ENCODE measurements at regions not wholly inside any gene's neighbourhood (a gene's known extent, or its start where the extent isn't known, plus 50 kb on each side); places are given as distances from the start of the nearest gene placed in this dataset.

DNA sequence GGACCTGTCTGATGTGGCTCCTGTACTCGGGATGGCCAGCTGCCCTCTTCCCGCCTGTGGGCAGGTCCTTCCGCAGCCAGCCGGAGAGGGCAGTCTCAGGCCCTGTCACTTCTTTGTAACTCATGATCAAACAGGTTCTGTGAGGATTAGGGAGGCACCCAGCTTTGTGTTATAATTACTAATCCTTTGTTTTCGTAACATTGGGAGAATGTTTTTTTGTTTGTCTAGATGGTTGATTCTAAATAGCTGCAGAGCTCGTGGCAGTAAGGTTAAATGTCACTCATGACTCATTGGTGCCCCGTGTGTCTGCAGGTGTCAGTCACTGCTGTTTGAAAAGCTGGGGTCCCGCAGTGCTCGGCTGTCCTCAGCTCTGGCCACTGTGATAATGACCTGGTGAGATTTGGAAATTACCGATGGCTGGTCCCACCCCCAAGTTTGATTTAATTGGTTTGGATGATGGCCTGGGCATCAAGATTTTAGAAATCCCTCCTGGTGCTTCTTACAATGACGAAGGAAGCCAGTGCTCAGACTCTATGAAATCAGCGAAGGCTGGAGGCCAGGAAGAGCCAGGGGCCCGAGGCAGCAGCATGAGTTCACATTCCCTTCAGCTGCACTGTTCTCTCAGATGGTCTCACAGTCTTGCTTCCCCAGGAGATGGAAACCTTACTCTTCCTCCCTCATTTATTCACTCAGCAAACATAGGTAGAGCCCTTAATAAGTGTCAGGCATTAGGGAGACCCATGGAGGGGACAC, 172.8 kb downstream of the VAPA start:
- ATAC-seq (peak; percentile 72), DNase-seq (ENCODE audit: low read depth, low spot score) (no peak)
- no peaks in the 10 kb centered on the region for H3K9me2 ChIP-seq (ENCODE audit: insufficient read depth)
- H3K36me3 ChIP-seq (ENCODE audit: control insufficient read depth in 1 of 2, insufficient read depth in 2 of 2, low read length in 2 of 2) = no peaks in the 10 kb centered on the region
- no peaks in the 10 kb centered on the region for H3K79me2 ChIP-seq (ENCODE audit: insufficient read depth, low read length)
- POLR2A ChIA-PET = no interaction called here
- peaks cover 12 to 18% of the 10 kb centered on the region in 2 experiments; a peak in 2 of 4 replicates for H3K4me1 ChIP-seq (ENCODE audit: control insufficient read depth in 1 of 2, insufficient read depth in 2 of 2, low read length in 2 of 2)
- no peaks in the 10 kb centered on the region; the same call in 1 of the 2 replicates for H3K27me3 ChIP-seq (ENCODE audit: insufficient read depth, low read length)
- intact Hi-C loops (cut with micrococcal nuclease) = no loop called here
- BruUV-seq (replicated peaks) = no TSS peak
- no peak overlapping the region; the same call in 1 of the 2 replicates for H3K4me2 ChIP-seq (ENCODE audit: low read length)
- CTCF ChIA-PET = no interaction called here
- no peak overlapping the region for H3K27ac ChIP-seq (ENCODE audit: low read depth, low read length)
- H4K20me1 ChIP-seq (ENCODE audit: insufficient read depth) = no peaks in the 10 kb centered on the region
- TF ChIP-seq CEBPB (IDR thresholded peaks at IDR 0.05; ENCODE audit: low read depth) = 0 out of 2 replicates have a peak, but pooled peaks have one; percentile 26
- TF ChIP-seq, protein P1, sequence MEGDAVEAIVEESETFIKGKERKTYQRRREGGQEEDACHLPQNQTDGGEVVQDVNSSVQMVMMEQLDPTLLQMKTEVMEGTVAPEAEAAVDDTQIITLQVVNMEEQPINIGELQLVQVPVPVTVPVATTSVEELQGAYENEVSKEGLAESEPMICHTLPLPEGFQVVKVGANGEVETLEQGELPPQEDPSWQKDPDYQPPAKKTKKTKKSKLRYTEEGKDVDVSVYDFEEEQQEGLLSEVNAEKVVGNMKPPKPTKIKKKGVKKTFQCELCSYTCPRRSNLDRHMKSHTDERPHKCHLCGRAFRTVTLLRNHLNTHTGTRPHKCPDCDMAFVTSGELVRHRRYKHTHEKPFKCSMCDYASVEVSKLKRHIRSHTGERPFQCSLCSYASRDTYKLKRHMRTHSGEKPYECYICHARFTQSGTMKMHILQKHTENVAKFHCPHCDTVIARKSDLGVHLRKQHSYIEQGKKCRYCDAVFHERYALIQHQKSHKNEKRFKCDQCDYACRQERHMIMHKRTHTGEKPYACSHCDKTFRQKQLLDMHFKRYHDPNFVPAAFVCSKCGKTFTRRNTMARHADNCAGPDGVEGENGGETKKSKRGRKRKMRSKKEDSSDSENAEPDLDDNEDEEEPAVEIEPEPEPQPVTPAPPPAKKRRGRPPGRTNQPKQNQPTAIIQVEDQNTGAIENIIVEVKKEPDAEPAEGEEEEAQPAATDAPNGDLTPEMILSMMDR (IDR thresholded peaks at IDR 0.05 in 2 of 3, conservative IDR thresholded peaks at IDR 0.05 in 1 of 3; ENCODE audit: borderline replicate concordance in 1 of 3, insufficient read depth in 1 of 3, low read depth in 2 of 3, low read length in 2 of 3) = no peak
- no peak for TF ChIP-seq SRF (IDR thresholded peaks at IDR 0.05; ENCODE audit: low read depth)
- TF ChIP-seq EGR1 (IDR thresholded peaks at IDR 0.05; ENCODE audit: low read depth) = no peak
- TF ChIP-seq SP1 (IDR thresholded peaks at IDR 0.05; ENCODE audit: low read depth) = no peak
- no peak for TF ChIP-seq POLR2AphosphoS5 (IDR thresholded peaks at IDR 0.05; ENCODE audit: low read depth, low read length)
- TF ChIP-seq, protein P2, sequence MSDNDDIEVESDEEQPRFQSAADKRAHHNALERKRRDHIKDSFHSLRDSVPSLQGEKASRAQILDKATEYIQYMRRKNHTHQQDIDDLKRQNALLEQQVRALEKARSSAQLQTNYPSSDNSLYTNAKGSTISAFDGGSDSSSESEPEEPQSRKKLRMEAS (IDR thresholded peaks at IDR 0.05) = 0 out of 2 replicates have a peak, but pooled peaks have one; percentile 28
- TF ChIP-seq FOSL1 (IDR thresholded peaks at IDR 0.05; ENCODE audit: low read depth) = peak; percentile 23; the same call in 1 of the 2 replicates
- TF ChIP-seq CBX3 (IDR thresholded peaks at IDR 0.05; ENCODE audit: low read depth) = no peak
- H3K4me3 ChIP-seq (replicated peaks in 1 of 2; ENCODE audit: low read depth in 1 of 2, low read length in 2 of 2) = no peak overlapping the region
- no peak overlapping the region for H3K9ac ChIP-seq (ENCODE audit: low read length)
- peaks cover 4 to 7% of the 10 kb centered on the region in 2 experiments; a peak in 2 of 4 replicates for H3K9me3 ChIP-seq (ENCODE audit: control insufficient read depth in 1 of 2, insufficient read depth in 1 of 2, low read depth in 1 of 2, low read length in 2 of 2)
- no peak overlapping the region for H2AFZ ChIP-seq (ENCODE audit: low read depth, low read length, poor library complexity, severe bottlenecking)
- RAD21 ChIA-PET (ENCODE audit: low non-redundant PET in 1 of 2, low total read pairs in 2 of 2, uncharacterized antibody in 2 of 2, unreplicated experiment in 2 of 2) = no interaction called here

All from HCT116 (cell line).